GM18861 (cell line): ENCODE measurements at regions not wholly inside any gene's neighbourhood (a gene's known extent, or its start where the extent isn't known, plus 50 kb on each side); places are given as distances from the start of the nearest gene placed in this dataset.
"Not testable (repeated sequence)": the region's sequence is repeated elsewhere in the genome, so short reads cannot be mapped to it uniquely, and the experiment has no call there.

Experiments used
- ATAC-seq: cut with Tn5 transposase; IDR thresholded peaks from one replicate; pipeline ENCODE4 v1.9.1; 2021; ENCODE audit not compliant: unreplicated experiment

DNA sequence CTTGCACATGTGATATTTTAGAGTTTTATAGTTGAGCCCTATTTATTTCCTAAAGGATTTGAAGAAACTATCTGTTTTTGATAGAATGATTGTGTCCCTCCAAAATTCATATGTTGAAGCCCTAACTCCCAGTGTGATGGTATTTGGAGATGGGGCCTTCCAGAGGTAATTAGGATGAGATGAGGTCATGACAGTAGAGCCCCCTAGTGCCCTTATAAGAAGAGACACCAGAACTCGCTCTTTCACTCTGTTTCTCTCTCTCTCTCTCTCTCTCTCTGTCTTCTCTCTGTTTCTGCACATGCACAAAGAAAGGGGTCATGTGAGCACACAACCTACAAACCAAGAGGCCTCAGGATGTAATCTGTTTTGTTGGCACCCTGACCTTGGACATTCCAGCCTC, 921.9 kb upstream of the DIAPH2 start:
- ATAC-seq = no peak

DNA sequence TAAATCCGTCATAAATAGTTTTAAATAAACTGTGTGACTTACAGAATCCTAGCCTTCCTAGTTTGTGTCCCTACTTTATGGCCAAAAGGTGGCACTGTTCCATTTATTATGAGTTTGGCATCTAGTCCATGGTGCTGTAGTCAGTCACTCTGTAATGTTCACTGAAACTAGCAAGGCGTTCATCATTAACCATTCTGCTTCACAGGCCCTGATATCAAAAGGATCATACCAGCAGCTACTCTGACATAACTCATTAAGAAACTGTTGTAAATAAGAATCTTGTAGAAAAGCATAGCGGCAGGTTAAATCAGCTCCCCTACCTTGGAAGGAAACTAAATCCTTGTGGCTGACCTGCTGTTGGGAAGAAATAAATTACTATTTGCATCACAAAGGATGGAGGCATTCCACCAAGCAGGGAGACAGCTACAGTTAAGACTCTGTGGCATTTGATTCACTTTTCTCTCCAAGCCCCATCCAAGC, 919.6 kb upstream of the DIAPH2 start:
- ATAC-seq = no peak

DNA sequence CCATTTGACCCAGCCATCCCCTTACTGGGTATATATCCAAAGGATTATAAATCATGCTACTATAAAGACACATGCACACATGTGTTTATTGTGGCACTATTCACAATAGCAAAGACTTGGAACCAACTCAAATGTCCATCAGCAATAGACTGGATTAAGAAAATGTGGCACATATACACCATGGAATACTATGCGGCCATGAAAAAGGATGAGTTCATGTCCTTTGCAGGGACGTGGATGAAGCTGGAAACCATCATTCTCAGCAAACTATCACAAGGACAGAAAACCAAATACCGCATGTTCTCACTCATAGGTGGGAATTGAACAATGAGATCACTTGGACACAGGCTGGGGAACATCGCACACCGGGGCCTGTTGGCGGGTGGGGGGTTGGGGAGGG, 913.4 kb upstream of the DIAPH2 start:
- not testable (repeated sequence) for ATAC-seq

DNA sequence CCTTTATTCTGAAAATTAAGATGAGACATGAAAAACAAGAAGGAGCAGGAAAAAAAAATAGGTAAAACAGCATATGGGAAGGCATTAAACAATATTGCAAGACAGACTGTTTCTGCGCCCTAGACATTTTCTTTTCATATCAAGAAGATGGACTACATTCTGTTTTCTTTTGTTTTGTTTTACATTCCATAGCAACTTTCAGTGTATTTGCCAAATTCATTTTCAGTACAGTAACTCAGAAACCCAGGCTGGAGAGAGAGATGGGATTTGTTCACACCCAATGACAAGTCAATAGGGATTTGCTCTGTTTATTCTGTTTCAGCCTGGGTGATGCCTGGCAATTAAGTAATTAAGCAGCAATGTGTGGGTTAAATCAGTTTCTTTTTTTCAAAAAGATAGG, 892.8 kb upstream of the DIAPH2 start:
- no peak for ATAC-seq

DNA sequence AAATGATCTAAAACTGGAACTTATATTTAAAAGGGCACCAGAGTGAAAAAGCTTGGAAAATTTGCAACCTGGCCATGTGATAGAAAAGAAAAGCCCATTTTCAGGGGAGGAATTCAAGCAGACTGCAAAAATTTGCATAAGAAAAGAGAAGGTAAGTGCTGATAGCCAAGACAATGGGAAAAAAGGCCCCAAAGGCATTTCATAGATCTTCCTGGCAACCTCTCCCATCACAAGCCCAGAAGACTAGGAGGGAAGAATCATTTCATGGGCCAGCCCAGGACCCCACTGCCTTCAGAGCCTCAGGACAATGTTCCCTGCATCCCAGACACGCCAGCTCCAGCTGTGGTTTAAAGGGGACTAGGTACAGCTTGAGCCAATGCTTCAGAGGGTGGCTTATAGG, 887.3 kb upstream of the DIAPH2 start:
- ATAC-seq = no peak

DNA sequence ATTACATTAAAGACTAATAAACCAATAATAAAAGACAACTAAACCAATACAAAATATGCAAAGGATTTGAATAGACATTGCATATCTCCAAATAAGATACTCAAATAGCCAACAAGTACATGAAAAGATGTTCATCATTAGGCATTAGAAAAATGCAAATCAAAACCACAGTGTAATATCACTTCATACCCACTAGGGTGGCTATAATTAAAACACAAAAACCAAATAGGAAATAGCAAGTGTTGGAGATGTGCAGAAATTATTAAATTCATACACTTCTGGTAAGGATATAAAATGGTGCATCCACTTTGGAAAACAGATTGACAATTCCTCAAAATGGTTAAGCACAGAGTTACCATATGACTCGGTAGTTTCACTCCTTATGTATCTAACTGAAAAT, 860.8 kb upstream of the DIAPH2 start:
- ATAC-seq = no peak

DNA sequence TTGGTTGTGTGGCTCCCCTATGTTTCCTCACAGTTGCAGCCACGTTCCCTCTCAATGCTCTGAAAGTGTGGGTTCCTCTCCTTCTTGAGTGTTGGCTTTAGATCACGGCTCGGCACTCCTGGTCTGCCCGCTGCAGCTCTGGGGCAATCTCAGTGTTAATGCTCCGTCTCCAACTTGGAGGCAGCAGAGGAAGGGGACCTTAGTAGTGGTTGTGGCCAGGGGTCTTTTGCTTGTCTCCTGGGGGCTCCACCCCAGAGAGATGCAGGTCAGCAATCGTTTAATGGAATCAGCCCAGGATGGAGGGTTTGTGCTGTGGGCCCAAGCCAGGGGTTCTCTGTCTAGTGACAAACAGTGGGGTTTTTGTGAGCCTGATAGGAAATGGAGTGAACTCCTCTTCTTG, 849.4 kb upstream of the DIAPH2 start:
- no peak for ATAC-seq

DNA sequence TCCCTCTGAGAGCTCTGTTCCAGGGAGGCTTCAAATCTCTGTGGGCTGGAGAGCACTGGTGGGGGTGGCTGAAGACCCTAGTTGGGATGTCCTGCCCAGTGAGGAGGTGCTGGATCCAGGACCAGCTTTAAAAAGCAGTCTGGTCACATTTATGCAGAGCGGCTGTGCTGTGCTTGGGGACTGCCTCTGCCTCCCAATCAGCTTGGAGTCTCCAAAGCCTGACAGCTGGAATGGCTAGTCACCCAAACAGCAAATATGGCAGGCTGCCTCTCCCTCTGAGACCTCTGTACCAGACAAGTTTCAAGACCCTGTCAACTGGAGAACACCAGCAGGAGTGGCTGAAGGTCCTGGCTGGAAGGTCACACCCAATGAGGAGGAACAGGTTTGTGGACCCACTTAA, 848.1 kb upstream of the DIAPH2 start:
- ATAC-seq = no peak

DNA sequence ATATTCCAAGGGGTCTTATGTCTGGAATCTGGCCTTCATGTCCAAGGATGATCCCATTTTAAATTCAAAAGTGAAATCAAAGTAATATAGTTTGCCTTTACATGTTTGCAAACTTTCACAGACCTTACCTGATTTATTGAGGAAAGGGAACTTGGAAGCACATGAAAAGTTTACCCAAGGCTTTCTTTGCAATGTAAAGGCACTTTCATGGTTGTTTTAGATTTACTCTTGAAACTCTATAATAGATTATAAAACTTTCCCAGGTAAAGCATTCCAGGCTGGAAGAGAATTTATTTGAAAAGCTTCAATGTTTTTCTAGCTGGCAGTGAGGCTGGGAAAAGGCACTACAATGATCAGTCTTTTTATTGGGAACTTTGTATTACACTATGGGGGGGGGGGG, 842.8 kb upstream of the DIAPH2 start:
- ATAC-seq = no peak

DNA sequence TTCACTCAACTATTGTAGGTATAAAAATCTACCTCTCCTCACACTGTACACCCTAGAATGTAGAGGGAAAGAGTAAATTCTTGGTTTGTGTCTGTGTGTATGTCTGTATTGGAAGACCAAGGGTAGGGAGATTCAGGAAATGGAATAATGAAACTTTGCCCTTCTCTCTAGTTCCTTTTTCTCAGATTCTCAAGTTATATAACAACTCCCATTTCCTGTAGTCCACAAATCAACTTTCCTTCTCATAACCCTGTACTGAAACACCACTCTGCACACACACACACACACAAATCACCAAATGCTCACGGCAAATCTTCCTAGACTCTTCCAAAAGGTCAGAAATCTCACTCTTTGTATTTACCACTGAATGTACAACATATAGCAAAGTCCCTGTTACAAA, 824.5 kb upstream of the DIAPH2 start:
- ATAC-seq = no peak

DNA sequence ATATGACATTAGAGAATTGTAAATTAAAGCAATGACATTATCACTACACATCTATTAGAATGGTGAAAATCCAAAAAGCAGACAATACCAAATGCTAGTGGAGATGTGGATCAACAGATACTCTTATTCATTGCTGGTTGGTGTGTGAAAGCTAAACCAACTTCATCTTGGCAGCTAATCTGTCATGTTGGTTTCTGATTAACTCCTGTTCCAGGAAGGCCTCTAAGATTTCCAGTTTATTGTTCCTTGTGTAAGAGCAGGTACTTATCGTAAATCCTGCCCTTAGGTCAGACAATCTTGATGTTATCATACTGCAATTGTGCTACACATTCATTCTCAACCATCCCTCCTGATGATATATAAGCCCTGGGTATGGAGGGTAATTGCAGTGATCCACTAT, 809.0 kb upstream of the DIAPH2 start:
- no peak for ATAC-seq

DNA sequence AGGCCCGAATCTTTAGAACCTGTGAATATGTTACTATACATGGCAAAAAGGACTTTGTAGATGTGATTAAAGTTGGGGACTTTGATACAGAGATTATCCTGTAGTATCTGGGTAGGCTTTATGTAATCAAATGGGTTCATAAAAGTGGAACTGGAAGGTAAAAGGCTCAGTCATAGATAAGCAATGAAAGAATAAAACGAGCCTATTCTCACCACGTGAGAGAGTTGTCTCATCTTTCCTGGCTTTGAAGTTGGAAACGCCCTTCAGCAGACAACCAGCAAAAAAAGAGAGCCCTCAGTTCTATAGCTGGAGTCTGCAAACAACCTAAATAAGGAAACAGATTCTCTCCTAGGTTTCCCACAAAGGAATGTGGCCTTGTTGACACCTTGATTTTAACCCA, 805.8 kb upstream of the DIAPH2 start:
- ATAC-seq = no peak

DNA sequence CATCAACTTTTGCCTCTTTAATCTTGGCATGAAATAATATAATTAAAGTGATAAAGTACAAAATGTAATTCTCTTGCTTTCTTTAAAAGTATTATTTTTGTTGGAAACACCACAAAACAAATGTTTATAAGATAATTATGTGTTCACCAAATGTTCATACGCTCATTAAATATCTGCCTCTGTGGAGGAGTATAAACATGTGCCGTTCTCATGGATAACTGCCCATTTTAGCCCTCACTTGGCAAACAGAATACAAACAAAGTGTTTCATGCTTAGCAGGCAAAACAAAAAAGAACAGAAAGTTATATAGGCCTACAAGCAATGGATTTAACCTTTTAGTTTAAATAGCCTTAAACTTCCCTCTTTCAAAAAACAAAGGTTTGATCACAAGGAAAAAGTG, 800.5 kb upstream of the DIAPH2 start:
- ATAC-seq = no peak

DNA sequence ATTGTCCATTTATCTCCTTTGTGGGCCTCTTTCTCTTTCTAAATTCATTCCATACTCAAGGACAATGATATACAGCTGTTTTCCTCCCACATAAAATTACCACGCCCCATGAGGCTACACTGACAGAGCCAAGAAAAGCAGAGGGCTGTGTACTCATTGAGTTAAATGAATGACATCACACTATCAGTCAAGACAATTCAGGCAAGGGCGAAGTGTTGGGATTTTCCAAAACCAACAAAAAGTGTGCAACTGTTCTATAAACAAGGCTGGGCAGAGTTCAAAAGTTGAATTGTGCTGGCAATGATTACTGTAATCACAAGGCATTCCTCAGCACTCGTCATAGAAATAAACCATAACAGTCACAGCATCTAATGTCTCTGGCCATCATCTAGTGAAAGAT, 799.6 kb upstream of the DIAPH2 start:
- ATAC-seq = no peak

DNA sequence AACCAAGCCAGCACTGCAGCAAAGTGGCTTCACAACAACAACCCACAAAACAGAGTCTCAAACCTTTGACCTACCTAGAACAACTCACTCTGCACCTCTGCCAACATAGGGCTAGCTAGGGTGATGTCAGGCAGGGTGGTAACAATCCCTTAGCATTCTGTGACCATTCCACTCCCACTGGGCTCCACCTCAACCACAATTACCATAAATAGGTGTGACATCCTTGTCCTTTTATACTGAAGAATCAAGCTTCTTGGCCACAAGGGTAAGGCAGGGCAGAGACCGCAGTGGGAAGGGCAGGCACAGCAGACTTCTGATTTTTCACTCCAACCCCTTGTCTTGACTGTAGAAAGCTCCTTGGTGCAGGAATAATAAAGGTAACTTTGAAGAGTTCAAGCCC, 795.4 kb upstream of the DIAPH2 start:
- ATAC-seq = no peak

DNA sequence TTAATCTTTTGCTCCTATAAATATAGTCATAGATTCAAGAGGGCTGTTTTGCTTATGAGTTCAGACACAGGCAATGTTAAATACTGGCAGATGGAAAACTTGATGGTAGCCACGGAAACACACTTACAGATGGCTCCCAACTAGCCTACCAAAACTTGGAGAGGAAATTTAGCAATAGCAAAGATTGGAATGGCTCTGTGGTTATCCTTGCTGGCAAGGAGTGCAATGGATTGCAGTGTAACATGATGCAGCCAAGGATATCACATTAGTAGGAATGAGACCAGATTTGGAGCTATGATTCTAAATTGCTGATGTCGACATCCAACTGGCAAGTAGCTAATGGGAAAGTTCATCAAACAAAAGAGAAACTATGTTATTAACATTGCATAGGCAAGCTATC, 791.0 kb upstream of the DIAPH2 start:
- ATAC-seq = no peak

DNA sequence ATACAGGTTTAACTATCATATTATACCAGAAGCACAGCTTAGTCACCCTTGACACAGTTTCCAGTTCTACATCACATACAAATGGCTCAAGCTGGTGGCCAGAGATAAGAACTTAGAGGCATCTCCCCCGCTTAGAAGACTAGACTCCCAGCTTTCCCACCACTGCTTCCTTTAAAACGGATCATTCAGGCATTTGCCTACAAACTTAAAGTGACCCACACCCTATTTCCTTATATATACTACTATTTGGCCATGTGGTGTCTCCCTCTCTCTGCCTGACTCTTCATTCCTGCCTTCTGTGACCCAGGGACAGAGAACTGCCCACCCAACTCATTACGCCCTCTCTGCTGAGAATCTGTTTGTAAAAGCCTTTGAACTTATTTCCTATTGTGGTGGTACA, 781.2 kb upstream of the DIAPH2 start:
- ATAC-seq = no peak

DNA sequence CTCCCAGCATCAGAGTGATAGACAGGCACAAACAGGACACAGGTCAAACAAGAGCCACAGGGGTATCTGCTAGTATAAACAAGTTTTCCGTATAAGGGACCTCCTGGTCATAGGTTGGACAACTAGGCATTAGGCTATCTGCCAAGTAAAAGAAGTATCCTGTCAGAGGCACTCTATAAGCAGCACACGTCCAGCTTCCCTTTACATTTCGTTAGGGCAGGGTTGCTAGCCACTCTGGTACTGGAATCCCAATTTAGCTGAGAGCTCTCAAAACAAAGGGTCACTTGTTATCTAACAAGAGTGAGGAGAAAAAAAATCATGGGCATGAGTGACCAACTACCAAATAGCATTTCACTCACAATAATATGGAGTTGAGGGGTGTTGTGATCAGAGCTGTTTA, 780.7 kb upstream of the DIAPH2 start:
- ATAC-seq = no peak

DNA sequence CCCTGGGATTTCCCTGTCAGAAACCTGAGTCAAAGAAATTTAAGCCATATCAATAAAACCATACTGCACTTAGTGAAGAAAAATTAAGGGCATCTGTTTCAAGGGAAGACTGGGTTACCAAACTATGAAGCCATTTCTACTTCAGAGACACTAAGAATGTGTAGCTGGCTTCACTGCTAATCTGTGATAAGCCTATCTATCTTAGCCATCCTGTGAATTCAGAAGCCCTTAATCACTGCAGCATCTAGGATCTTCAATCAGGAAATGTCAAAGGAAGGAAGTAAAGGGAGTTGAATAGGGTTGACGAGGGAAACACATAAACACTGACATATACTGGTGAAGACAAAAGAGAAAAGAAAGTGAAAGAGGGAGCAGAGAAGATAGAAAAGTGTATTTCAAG, 777.6 kb upstream of the DIAPH2 start:
- ATAC-seq = no peak

DNA sequence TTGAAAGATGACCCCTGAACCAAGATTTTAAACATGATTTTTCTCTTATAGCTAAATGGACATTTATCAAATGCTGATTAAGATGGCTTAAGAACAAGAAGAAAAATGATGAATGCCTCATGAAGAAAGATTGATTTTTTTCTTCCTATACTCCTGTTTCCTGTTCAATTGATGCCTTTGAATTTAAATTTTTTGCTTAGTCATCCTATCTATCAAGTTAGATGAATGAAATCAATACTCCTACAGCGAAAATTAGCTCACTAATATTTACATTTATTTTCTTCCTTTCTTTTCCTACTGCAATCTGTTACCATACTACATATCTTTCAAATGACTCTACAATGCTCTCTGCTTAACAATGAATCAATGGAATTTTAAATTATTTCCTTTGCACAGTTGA, 773.6 kb upstream of the DIAPH2 start:
- no peak for ATAC-seq

DNA sequence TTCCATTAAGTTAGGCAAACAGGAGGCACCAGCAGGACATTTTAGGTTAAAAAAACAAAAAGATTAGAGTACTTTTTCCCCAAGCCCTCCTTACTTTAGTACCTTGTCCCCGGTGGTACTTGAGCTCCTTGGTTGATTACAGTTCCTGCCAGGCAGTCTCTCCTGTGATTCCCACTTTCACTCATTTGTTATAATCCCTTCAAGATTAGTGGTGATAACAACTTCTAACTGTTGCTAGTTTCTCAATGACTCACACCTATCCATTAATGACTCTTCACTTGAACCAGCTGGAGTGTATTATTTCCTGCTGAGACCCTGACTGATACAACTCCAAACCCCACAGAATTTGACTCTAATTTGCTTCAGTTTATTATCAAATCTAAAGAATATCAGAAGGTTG, 765.0 kb upstream of the DIAPH2 start:
- ATAC-seq = no peak

DNA sequence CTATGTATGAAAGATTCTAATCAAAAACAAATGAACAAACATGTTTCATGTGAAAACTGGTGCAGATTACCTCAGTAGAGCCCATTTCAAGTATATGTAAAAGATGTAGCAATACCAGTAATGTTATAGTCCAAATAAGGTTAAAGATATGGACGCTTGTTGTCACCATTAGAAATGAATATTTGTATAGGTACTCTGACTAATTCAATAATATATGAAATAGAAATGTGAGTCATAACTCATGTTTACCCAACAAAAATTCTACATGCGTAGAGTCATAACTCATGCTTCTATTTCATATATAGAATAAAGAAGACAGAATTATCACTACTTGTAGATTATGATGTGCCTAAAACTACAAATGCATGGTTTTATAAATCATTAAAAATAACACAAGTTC, 739.1 kb upstream of the DIAPH2 start:
- ATAC-seq = no peak

DNA sequence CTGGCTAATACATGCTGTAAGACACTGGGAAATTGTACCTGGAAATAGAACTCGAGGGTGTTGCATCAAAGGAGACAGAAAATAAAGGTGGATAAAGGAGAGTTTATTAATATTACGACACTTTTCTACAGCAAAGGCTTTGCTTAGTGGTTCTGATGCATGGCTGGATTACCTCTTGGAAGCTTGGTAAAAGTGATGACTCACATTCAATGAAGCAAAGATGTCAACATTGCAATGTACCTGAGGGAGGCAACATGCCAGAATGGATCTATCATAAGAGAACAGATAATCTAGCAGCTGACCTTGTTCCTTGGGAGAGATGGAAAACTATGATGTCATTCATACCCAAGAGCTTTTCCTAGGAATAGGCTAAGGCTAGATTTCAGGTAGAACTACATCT, 735.1 kb upstream of the DIAPH2 start:
- no peak for ATAC-seq

DNA sequence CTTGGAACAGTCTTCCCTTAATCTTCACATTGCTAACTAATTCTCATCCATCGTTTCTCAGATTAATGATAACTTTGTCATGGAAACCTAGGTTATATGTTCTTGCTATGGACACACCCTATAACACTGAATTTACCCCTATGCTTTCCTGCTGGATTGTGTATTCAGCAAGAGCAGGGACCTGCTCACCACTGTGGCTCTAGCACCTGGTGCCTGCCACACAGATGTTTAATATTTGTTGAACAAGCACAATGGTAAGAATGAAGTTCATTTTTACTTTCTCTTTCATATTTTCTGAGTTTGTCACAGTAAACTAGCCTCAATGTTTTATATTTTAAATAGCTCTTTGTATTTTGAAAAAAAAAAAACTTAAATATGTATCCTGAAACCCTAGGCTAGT, 734.0 kb upstream of the DIAPH2 start:
- ATAC-seq = no peak
